ENCODE measurements at regions not wholly inside any gene's neighbourhood (a gene's known extent, or its start where the extent isn't known, plus 50 kb on each side); places are given as distances from the start of the nearest gene placed in this dataset.

DNA sequence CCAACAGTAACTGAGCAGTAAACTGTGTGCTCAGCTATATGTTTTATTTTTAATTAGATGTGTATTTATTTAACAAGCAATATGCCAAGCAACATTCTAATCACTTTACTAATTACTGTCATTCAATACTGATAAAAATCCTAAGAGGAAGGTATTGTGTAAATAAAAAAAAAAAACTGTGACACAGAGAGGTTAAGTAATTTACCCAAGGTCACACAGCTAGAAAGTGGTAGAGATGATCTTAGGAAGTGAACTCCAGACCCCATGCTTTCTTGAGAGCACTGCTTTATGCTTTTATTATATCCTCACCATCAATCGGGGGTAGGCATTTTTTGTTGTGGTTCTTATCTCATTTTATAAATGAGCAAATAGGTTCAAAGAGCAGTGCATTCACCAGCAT lies 417.1 kb downstream of the RAB28 start:
- 55 to 59% methylated on average over 1 of the region's 1 CpG for WGBS, 2 donors (ENCODE audit: low coverage in 1 of 2)
- H3K27me3 ChIP-seq: no peaks in the 10 kb centered on the region
- intact Hi-C loops (cut with DNase I; ENCODE audit: low total_unique reads) (no loop called here), in situ Hi-C loops (cut with MboI; ENCODE audit: low pct_ligation_motif_present in 1 of 4, low pct_unique_long_range_greater_than_20kb in 1 of 4, low sequenced_read_pairs in 3 of 4) (no loop called here)
- H3K4me1 ChIP-seq: no peaks in the 10 kb centered on the region
- H3K27ac ChIP-seq: no peak overlapping the region
- DNase-seq: no peak
- H3K4me3 ChIP-seq: no peak overlapping the region
- H3K9me3 ChIP-seq: no peaks in the 10 kb centered on the region
- TF ChIP-seq, protein P1, sequence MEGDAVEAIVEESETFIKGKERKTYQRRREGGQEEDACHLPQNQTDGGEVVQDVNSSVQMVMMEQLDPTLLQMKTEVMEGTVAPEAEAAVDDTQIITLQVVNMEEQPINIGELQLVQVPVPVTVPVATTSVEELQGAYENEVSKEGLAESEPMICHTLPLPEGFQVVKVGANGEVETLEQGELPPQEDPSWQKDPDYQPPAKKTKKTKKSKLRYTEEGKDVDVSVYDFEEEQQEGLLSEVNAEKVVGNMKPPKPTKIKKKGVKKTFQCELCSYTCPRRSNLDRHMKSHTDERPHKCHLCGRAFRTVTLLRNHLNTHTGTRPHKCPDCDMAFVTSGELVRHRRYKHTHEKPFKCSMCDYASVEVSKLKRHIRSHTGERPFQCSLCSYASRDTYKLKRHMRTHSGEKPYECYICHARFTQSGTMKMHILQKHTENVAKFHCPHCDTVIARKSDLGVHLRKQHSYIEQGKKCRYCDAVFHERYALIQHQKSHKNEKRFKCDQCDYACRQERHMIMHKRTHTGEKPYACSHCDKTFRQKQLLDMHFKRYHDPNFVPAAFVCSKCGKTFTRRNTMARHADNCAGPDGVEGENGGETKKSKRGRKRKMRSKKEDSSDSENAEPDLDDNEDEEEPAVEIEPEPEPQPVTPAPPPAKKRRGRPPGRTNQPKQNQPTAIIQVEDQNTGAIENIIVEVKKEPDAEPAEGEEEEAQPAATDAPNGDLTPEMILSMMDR (IDR thresholded peaks at IDR 0.05): no peak
- no peak for TF ChIP-seq POLR2A (IDR thresholded peaks at IDR 0.05)
- no peaks in the 10 kb centered on the region for H3K36me3 ChIP-seq

DNA sequence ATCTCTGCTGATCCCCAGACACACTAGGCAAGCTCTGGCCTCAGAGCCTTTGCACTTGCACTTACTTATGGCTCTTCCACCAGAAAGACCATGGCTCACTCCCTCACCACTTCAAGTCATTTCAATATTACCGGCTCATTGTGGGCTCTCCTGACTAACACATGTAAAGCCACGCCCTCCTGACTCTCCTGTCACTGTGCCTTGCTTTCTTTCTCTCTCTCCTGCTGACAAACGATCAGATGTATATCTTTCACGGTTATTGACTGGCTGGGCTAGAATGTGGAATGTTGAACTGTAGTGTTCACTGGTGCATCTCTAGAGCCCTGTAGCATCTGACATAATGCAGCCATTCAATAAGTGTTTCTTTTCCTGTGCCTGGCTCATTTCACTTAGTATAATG lies 425.1 kb downstream of the RAB28 start:
- H3K9me3 ChIP-seq: no peaks in the 10 kb centered on the region
- H3K36me3 ChIP-seq: no peaks in the 10 kb centered on the region
- intact Hi-C loops (cut with DNase I; ENCODE audit: low total_unique reads) (no loop called here), in situ Hi-C loops (cut with MboI; ENCODE audit: low pct_ligation_motif_present in 1 of 4, low pct_unique_long_range_greater_than_20kb in 1 of 4, low sequenced_read_pairs in 3 of 4) (no loop called here)
- H3K27ac ChIP-seq: no peak overlapping the region
- TF ChIP-seq POLR2AphosphoS5 (IDR thresholded peaks at IDR 0.05) (no peak), POLR2A (IDR thresholded peaks at IDR 0.05) (no peak), EP300 (IDR thresholded peaks at IDR 0.05; ENCODE audit: low read depth) (no peak)
- TF ChIP-seq, protein P1 (IDR thresholded peaks at IDR 0.05): no peak
- 31 to 48% methylated on average over 4 of the region's 4 CpGs for WGBS, 2 donors (ENCODE audit: low coverage in 1 of 2)
- H3K27me3 ChIP-seq: no peaks in the 10 kb centered on the region
- no peak overlapping the region for H3K4me3 ChIP-seq
- DNase-seq: no peak
- H3K4me1 ChIP-seq: no peaks in the 10 kb centered on the region

DNA sequence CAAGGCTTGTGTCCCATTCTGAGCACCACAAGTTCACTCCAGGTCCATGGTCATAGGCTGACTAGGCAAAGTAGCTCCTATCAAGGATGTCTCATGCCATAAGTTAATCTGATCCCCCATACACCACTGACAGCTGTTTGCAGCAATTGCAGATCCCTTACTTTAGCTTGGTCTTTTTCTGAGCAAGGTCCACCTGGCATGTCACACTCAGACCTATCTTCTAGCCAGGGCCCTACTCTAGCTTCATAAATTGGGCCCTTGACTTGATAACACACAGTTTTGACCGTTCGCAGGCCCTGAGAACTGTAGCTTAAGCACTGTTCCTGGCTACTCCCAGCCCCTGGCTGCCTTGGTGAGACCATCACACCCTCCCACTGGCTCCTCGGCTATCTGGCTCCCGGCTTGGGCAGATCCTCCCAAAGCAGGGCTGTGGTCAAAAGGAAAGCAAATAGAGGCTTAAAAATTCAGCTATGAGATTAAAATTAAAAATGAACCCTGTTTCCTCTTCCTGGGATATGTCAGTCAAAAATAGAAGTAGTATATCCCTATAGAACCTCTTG lies 427.4 kb downstream of the RAB28 start:
- WGBS, 2 donors (ENCODE audit: low coverage in 1 of 2): 76% methylated on average over 4 of the region's 4 CpGs; no CpG with 5 or more reads in 1 of the 2 donors
- Histone ChIP-seq H3K9me3 (no peaks in the 10 kb centered on the region), H3K27ac (peak overlapping the region in 1 of 4 donors; percentile 14), H3K4me3 (no peak overlapping the region), H3K36me3 (no peaks in the 10 kb centered on the region), H3K4me1 (no peaks in the 10 kb centered on the region), H3K27me3 (no peaks in the 10 kb centered on the region)
- TF ChIP-seq, protein P1 (IDR thresholded peaks at IDR 0.05): no peak
- TF ChIP-seq EP300 (IDR thresholded peaks at IDR 0.05; ENCODE audit: low read depth) (no peak), POLR2A (IDR thresholded peaks at IDR 0.05) (no peak), POLR2AphosphoS5 (IDR thresholded peaks at IDR 0.05) (no peak)
- intact Hi-C loops (cut with DNase I; ENCODE audit: low total_unique reads): no loop called here
- DNase-seq: no peak
- in situ Hi-C loops (cut with MboI; ENCODE audit: low pct_ligation_motif_present in 1 of 4, low pct_unique_long_range_greater_than_20kb in 1 of 4, low sequenced_read_pairs in 3 of 4): no loop called here

DNA sequence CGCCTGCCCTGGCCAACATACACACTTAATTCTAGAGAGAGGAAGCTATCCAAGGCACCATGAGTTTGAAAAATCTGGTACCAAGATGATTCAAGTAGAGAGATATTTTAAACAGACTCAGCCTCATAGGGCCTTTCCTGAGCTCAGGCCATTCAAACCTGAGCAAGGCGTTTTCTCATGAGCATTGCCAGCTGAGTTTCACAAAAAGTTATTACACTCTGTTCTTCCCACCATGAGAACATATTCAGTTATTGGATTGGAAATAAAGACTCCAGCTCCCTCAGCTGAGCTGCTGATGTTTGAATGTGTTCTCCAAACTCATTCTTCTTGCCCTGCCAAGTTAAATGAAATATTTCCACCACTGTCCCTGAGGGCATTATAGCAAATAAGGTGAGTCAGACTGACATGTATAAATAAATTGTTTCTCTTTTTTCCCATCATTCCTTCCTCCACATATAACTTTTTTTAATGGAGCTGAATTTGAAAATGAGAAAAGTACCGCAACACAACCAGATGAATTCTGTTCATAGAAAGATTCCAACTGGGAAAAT lies 429.6 kb downstream of the RAB28 start:
- 85 to 90% methylated on average over 3 of the region's 3 CpGs for whole genome bisulfite sequencing, 2 donors (ENCODE audit: low coverage in 1 of 2)
- intact Hi-C loops (cut with DNase I; ENCODE audit: low total_unique reads): no loop called here
- in situ Hi-C loops (cut with MboI; ENCODE audit: low pct_ligation_motif_present in 1 of 4, low pct_unique_long_range_greater_than_20kb in 1 of 4, low sequenced_read_pairs in 3 of 4): no loop called here
- no peak for DNase-seq
- no peak for TF ChIP-seq POLR2A (IDR thresholded peaks at IDR 0.05)
- TF ChIP-seq EP300 (IDR thresholded peaks at IDR 0.05; ENCODE audit: low read depth): no peak
- TF ChIP-seq POLR2AphosphoS5 (IDR thresholded peaks at IDR 0.05): no peak
- TF ChIP-seq, protein P1 (IDR thresholded peaks at IDR 0.05): no peak
- Histone ChIP-seq H3K27me3 (no peaks in the 10 kb centered on the region), H3K27ac (no peak overlapping the region), H3K9me3 (no peaks in the 10 kb centered on the region), H3K4me3 (no peak overlapping the region), H3K36me3 (no peaks in the 10 kb centered on the region), H3K4me1 (no peaks in the 10 kb centered on the region)

Data from transverse colon (tissue), 4 donors.